KOPT-K1 (cell line): ENCODE measurements at regions not wholly inside any gene's neighbourhood (a gene's known extent, or its start where the extent isn't known, plus 50 kb on each side); places are given as distances from the start of the nearest gene placed in this dataset.
"Not testable (repeated sequence)": the region's sequence is repeated elsewhere in the genome, so short reads cannot be mapped to it uniquely, and the experiment has no call there.

Experiments
- H3K27ac ChIP-seq: fragments of 200-600 bp; sonication (generic); 2 replicates; pipeline ENCODE4 v1.5.1; 2016; ENCODE audit warnings: antibody characterized with exemption, mild to moderate bottlenecking, low read depth, low read length; ENCODE audit not compliant: poor library complexity, severe bottlenecking
- H3K36me3 ChIP-seq: fragments of 200-600 bp; sonication (generic); 2 replicates; pipeline ENCODE4 v1.5.1; 2017; ENCODE audit warnings: antibody characterized with exemption, mild to moderate bottlenecking, low read length, moderate library complexity; ENCODE audit not compliant: insufficient read depth
- H3K9me3 ChIP-seq: fragments of 200-600 bp; sonication (generic); 2 replicates; pipeline ENCODE4 v1.5.1; 2017; ENCODE audit warnings: antibody characterized with exemption, low read length, mild to moderate bottlenecking; ENCODE audit not compliant: insufficient read depth, poor library complexity, severe bottlenecking

DNA sequence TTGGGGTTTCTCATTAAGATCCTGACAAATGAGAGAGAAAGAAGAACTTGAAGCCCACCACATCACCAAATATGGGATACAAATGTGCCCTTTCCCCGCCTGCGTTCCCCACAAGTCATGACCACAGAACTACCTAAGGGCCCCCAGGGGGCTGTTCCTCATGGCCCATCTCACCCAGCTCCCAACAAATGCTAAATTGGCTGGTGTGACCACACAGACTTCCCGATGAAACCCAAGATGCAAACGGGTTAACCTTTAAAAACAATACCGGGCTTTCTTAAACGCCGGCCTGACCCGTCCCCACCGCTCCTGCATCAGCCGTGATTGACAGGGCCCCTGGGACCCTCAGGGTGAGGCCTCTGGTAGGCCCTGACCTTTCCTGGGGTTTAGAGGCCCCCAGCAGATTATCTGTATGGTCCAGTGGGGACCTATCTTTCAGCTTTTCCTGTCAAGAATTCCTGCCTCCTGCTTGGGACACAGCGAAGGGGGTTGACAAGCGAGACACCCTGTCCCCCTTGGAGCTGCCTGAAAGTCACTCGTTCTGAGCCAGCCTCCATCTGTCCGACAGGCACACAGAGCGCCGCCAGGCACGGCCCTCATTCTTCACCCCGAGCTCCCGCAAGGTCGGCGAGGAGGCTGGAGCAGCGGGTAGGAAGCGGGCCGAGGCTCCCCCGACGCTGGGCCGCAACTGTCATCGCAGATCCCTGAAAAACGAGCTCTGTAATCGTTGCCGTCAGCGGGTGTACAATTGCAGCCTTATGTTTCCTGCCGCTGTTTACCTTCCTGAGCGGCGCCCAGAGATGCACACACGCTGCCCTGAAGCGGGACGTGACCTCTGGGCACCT lies 300.1 kb downstream of the FOXL1 start:
- Histone ChIP-seq H3K36me3 (no peaks in the 10 kb centered on the region), H3K9me3 (no peaks in the 10 kb centered on the region), H3K27ac (no peak overlapping the region)

- H3K27ac ChIP-seq: no peak overlapping the region
- H3K36me3 ChIP-seq: no peaks in the 10 kb centered on the region
These were observed 300.9 kb downstream of the FOXL1 start for GRCh38 chr16:86879268-86879667.

DNA sequence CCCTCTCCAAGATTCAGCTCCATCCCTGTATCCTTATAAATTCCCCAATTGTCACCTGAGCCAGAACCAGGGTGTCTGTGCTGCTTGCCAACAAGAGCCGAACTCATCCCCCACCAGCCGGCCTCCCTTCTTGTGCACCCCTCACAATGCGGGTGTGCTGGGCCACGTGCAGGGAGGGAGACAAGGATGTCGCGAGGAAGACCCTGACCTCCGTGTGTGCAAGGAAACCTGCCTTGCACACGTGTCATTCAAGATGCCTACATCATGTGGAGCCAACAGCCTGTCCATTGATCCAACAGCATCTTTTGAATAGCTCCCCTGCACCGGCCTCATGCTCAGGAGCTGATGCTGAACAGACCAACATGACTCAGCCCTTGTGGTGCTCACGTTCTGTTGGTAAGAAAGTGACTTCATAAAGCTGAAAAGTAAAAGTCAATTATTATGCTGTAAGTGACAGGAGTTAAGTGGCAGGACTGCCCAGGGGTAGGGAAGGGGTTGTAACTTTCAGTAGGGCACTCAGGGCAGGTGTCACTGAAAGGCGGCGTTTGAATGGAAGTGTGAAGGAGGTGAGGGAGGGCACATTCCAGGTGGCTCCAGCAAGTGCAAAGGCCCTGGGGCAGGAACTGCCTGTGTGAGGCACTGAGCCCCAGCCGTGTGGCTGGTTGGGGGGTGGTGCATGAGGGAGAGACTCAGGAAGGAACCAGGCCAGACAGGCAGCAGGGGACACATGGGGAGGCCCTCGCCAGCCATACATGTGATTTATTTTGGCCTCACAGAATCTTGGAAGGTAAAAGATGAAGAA lies 302.2 kb downstream of the FOXL1 start:
- H3K9me3 ChIP-seq: no peaks in the 10 kb centered on the region
- no peaks in the 10 kb centered on the region for H3K36me3 ChIP-seq
- no peak overlapping the region for H3K27ac ChIP-seq

More at GRCh38 chr16:86879268-86879667, 300.9 kb downstream of the FOXL1 start:
- no peaks in the 10 kb centered on the region for H3K9me3 ChIP-seq

DNA sequence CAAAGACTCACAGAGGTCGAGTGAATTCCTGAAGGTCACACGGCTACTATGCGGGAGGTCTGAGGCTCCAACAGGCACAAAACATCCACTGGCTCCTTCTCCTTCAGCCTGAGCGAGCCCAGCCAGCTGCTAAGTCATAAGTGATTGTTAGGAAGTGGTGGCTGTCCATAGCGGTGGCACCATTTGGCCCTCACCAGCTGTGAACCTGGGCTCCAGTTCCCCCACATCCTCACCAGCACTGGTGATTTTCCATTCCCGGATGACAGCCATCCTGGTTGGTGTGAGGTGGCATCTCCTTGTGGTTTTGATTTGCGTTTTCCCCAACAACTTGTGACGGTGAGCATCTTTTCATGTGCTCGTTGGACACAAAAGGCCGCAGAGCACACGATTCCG lies 302.8 kb downstream of the FOXL1 start:
- H3K27ac ChIP-seq: no peak overlapping the region
- H3K36me3 ChIP-seq: no peaks in the 10 kb centered on the region

DNA sequence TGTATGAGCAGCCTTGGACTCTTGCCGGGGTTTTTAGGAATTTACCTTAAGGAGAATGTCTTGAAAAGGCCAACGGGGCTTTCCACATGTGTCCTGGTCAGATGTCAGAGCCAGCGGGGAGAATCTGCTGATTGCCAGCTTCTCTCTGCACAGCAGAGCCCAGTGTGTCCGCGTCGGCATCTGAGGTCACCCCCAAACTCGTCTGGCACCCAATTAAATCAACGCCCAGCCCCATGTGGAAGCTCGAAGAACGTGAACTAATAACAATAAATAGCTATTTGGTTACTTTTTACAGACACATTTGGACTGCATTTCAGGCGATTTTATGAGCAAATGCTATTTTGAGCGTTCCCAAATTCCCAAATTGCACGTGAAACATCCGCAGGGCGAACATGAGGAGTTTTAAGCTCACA lies 303.5 kb downstream of the FOXL1 start:
- no peaks in the 10 kb centered on the region for H3K36me3 ChIP-seq
- H3K9me3 ChIP-seq: no peaks in the 10 kb centered on the region
- no peak overlapping the region for H3K27ac ChIP-seq

More for the DNA sequence above, 302.8 kb downstream of the FOXL1 start:
- no peaks in the 10 kb centered on the region for H3K9me3 ChIP-seq

DNA sequence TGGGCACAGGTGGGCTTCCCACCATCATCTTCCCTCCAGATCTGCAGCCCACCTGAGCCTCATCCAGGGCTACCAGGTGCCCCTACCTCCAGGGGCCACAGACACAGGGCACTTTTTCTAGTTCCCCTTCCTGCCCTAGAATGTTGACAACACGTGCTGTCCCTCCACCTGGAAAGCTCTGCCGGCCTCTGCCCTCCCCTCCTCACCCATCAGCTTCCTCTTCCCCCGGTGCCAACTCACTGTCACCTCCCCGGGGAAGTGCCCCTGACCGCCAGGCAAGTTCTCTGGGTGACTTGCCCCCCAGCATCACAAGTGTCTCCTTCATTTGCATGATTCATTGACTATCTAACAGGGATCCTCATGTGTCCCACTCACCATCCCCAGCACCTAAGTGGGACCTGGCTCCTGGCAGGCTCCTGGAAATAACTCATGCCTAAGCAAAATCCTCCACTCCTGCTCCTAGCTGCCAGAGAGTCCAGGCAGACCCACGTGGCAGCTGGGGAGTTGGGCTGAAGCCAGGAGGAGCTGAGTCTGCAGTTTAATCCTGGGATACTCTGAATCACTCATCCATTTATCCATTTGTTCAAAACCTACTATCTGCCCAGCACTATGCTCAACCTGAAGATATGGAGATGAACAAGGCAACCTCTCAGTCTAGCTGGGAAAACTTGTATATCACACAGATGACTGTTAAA lies 304.4 kb downstream of the FOXL1 start:
- Histone ChIP-seq H3K36me3 (no peaks in the 10 kb centered on the region), H3K27ac (no peak overlapping the region), H3K9me3 (no peaks in the 10 kb centered on the region)

- H3K27ac ChIP-seq: no peak overlapping the region
- no peaks in the 10 kb centered on the region for H3K36me3 ChIP-seq
- H3K9me3 ChIP-seq: no peaks in the 10 kb centered on the region
These were observed 305.4 kb downstream of the FOXL1 start for GRCh38 chr16:86883583-86884389.

DNA sequence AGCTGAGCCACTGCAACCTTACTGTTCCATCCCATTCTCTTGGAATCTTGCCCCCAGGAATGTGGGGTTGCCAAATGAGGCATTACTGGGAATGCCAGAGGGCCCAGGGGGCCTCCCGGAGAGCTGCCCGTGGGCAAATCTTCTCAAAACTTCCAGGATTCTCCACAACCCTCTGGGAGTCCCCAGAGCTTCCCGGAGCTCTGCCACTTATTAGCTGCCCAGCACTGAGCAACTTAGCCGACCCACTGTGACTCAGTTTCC lies 306.0 kb downstream of the FOXL1 start:
- Histone ChIP-seq H3K36me3 (no peaks in the 10 kb centered on the region), H3K9me3 (no peaks in the 10 kb centered on the region), H3K27ac (no peak overlapping the region)

GRCh38 chr16:86885139-86885538 lies 306.8 kb downstream of the FOXL1 start:
- no peak overlapping the region for H3K27ac ChIP-seq
- H3K9me3 ChIP-seq: no peaks in the 10 kb centered on the region
- H3K36me3 ChIP-seq: no peaks in the 10 kb centered on the region

- Histone ChIP-seq H3K27ac (no peak overlapping the region), H3K36me3 (no peaks in the 10 kb centered on the region), H3K9me3 (no peaks in the 10 kb centered on the region)
These were observed 308.3 kb downstream of the FOXL1 start for GRCh38 chr16:86886651-86887050.

DNA sequence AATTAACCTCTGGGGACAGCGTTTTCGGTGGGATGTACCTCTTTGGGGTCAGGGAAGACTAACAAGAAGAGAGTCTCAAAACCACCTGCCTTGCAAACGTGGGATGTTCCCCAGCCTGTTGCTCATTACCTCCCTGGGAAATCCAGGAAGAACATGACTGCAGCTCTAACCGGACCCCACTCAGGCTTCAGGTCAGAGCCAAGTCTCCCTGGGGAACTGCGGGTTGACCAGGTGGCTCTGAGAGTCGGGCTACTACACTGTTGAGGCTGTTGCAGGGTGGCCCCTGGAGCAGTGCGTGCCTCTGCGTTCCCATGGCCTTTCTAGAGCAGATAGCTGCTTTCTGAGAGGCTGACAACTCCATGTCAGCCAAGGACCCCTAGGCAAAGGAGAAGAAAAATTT lies 309.1 kb downstream of the FOXL1 start:
- Histone ChIP-seq H3K36me3 (no peaks in the 10 kb centered on the region), H3K27ac (no peak overlapping the region), H3K9me3 (no peaks in the 10 kb centered on the region)

DNA sequence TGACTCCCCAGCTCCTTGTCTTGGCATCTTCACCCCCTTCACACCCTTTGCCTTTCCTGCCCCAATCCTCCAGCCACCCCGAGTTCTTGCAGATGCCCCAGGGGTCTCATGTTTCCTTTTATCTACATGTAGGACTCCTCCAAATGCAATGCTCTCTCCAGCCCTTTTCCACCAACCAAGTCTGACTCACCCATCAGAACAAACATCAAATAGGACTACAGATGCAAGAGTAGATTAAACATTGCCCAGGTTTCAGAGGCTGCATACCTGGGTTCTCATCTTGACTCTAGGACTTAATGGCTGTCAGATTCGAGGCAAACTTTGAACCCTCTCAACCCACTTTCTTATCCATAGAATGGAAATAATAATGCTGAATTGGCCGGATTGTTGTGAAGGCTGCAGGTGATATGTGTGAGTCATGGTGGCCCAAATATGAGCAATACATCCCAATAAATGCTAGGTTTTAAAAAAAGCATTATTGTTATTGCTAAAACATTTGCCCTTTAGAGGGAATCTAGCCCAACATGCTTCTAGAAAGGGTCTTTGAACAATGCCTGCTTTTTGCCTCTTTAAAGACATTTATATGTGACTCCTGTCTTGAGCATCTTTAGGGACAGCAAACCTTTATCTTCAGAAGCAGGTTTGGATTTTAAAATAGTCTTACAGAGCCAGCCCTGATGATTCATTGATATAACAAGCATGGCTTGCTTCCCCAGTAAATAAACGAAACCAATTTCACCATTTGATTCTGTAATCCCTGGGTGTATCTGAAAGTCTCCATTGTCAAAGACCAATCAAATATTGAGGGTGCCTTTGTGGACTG lies 310.1 kb downstream of the FOXL1 start:
- no peaks in the 10 kb centered on the region for H3K36me3 ChIP-seq
- no peaks in the 10 kb centered on the region for H3K9me3 ChIP-seq
- no peak overlapping the region for H3K27ac ChIP-seq

DNA sequence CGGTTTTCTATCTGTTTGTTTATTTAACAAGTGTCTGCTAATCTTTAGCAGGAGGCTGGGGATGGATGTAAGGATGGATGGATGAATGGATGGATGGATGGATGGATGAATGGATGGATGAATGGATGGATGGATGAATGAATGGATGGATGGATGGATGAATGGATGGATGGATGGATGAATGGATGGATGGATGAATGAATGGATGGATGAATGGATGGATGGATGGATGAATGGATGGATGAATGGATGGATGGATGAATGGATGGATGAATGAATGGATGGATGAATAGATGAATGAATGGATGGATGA lies 310.7 kb downstream of the FOXL1 start:
- H3K27ac ChIP-seq, H3K36me3 ChIP-seq, H3K9me3 ChIP-seq: not testable (repeated sequence)

DNA sequence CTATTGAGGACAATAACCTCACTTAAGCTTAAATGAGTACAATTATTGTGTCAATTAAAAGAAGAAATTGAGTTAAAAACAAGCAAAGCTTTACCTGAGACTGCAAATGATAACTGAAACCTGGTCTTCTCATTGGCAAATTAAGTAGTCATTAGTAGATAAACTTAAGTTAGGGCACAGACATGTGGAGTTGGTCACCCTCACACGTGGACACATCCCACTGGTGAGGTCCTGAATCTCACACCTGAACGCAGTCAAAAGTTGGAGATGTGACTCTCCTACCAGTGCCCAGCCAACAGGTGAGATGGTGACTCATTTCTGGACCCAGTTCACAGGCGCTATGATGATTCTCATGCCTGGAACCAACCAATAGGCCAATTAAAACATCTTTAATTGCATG lies 311.6 kb downstream of the FOXL1 start:
- no peak overlapping the region for H3K27ac ChIP-seq
- H3K36me3 ChIP-seq: no peaks in the 10 kb centered on the region
- no peaks in the 10 kb centered on the region for H3K9me3 ChIP-seq
